AG04450 (cell line): ENCODE measurements at regions not wholly inside any gene's neighbourhood (a gene's known extent, or its start where the extent isn't known, plus 50 kb on each side); places are given as distances from the start of the nearest gene placed in this dataset.

ENCODE experiments used
- CTCF ChIA-PET: fragments of 300-600, 350-600 bp; formaldehyde crosslinking; extraction: SDS; loops from one replicate; lab custom pipeline; 2022; ENCODE audit warnings: antibody characterized with exemption, inconsistent platforms; lab: Charles Lee
- POLR2A ChIA-PET: fragments of 350-600 bp; formaldehyde crosslinking; extraction: SDS; loops from one replicate; lab custom pipeline; 2021; ENCODE audit warnings: antibody characterized with exemption, inconsistent platforms; lab: Yijun Ruan, JAX
- DNase-seq: peaks from one replicate; pipeline ENCODE4 v3.0.0-alpha.2; 2011; ENCODE audit warnings: low read depth, low spot score
- H3K27ac ChIP-seq: one replicate; pipeline ENCODE4 v1.5.1; 2012; ENCODE audit warnings: low read depth, low read length, control low read depth
- H3K27me3 ChIP-seq: one replicate; pipeline ENCODE4 v1.6.0; 2012; ENCODE audit warnings: low read length; ENCODE audit not compliant: control insufficient read depth, insufficient read depth
- H3K4me3 ChIP-seq: 2 replicates; pipeline ENCODE4 v1.5.1; 2011; ENCODE audit warnings: mild to moderate bottlenecking, low read depth, low read length, control low read depth
- H3K9me3 ChIP-seq: 2 replicates; pipeline ENCODE4 v1.5.1; 2012; ENCODE audit warnings: low read length; ENCODE audit not compliant: control insufficient read depth, insufficient read depth
- TF ChIP-seq, protein P1 (sequence below): IDR thresholded peaks from 2 replicates; pipeline ENCODE4 v1.5.1; 2011; ENCODE audit warnings: low read depth, low read length, control low read depth, inconsistent platforms

- ChIA-PET POLR2A (no interaction called here), CTCF (no interaction called here)
- Histone ChIP-seq H3K9me3 (peaks cover 5% of the 10 kb centered on the region; the same call in 1 of the 2 replicates), H3K4me3 (no peak overlapping the region), H3K27ac (no peak overlapping the region), H3K27me3 (peaks cover 24% of the 10 kb centered on the region)
- no peak for DNase-seq
- TF ChIP-seq, protein P1, sequence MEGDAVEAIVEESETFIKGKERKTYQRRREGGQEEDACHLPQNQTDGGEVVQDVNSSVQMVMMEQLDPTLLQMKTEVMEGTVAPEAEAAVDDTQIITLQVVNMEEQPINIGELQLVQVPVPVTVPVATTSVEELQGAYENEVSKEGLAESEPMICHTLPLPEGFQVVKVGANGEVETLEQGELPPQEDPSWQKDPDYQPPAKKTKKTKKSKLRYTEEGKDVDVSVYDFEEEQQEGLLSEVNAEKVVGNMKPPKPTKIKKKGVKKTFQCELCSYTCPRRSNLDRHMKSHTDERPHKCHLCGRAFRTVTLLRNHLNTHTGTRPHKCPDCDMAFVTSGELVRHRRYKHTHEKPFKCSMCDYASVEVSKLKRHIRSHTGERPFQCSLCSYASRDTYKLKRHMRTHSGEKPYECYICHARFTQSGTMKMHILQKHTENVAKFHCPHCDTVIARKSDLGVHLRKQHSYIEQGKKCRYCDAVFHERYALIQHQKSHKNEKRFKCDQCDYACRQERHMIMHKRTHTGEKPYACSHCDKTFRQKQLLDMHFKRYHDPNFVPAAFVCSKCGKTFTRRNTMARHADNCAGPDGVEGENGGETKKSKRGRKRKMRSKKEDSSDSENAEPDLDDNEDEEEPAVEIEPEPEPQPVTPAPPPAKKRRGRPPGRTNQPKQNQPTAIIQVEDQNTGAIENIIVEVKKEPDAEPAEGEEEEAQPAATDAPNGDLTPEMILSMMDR = no peak
These were observed 223.2 kb upstream of the RTL1 start for GRCh38 chr14:101126731-101127130.

DNA sequence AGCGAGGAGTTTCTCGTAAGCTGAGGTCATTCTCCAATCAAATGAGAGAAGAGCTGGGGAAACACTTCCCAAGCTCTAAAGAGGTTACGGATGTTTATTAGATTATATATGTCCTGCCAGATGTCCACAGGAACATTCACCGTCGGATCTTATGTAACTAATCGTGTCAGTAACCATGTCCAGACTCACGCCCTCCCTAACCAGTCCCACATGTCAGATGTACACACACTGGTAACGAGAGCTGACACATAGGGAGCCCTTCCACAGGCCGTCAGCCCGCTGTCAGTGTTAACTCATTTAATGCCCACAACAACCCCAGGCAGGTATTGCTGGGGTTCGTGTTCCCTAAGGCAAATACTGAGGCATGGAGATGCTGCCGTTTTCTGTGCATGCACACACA, 223.7 kb upstream of the RTL1 start:
- no peak overlapping the region for H3K4me3 ChIP-seq
- POLR2A ChIA-PET = no interaction called here
- TF ChIP-seq, protein P1 = no peak
- no peak for DNase-seq
- no peak overlapping the region for H3K27ac ChIP-seq
- CTCF ChIA-PET = no interaction called here
- peaks cover 5% of the 10 kb centered on the region; the same call in 1 of the 2 replicates for H3K9me3 ChIP-seq
- peaks cover 26% of the 10 kb centered on the region for H3K27me3 ChIP-seq

DNA sequence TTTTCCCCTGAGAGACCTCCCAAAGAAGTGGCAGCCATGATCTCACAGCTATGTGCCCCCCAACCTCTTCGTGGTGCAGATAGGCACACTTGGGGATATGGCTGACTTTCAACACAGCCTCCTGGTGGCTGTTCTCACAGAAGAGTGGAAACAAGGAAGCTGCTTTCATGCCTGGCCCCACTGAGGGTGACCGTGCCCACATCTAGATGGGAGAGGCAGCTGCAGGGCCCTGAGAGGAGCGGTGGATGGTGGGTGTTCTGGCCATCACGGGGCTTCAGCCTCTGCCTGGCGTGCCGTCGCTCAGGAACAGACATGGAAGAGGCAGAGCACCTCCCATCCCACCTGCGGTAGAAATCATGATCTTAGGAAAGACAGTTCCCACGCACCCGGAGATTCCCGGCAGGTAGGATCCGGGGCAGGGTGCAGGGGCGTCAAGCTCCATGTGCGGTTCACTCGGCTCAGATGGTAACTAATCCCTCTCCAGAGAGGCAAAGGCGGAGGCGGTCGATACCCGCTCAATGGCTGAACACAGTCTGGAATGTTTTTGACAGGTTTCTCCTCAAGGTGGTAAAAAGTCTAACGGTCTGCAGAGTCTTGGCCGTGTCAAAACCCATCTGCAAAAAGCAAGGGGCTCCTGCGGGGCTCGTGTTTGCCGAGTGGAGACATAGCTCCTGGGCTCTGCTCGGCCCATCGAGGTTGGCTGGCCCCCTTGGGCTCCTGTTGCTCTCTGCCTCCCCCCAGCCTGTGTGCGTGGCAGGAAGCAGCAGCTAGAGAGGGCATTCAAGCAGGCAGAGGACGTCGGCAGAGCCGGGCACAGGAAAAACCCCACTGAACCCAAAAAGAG, 225.2 kb upstream of the RTL1 start:
- Histone ChIP-seq H3K4me3 (no peak overlapping the region), H3K27me3 (peaks cover 26% of the 10 kb centered on the region), H3K9me3 (peaks cover 5% of the 10 kb centered on the region; the same call in 1 of the 2 replicates), H3K27ac (no peak overlapping the region)
- ChIA-PET CTCF (no interaction called here), POLR2A (no interaction called here)
- TF ChIP-seq, protein P1 = no peak
- no peak for DNase-seq

DNA sequence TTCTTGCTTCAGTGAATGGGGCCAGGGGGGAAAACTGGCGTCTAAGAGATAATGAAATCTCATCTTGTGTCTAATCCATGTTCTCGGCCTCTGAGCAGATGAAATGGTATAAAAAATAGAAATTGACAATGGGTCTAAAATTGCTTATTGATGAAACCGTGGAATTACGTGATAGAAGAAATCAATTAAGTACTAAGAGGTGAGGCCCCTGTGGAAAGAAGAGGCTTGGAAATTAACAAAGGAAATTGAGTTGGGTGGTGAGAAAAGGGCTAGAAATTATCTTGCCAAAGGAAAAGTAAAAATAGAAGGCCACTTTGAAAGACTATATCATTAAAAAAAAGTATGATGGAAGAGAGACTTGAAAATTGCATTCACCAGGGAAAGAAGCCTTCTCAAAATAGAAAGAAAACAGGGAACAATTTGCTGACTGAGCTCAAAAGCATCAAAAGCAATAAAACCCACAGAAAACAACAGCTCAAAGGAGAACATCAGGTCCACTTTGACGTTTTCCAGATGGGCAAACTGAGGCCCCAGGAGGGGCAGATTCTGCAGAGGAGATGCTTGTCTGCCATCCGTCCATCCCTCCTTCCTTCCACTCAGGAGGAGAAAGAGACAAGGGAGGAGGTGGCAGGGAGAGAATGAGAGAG, 226.1 kb upstream of the RTL1 start:
- ChIA-PET POLR2A (no interaction called here), CTCF (no interaction called here)
- peaks cover 9% of the 10 kb centered on the region; the same call in 1 of the 2 replicates for H3K9me3 ChIP-seq
- peaks cover 26% of the 10 kb centered on the region for H3K27me3 ChIP-seq
- TF ChIP-seq, protein P1 = no peak
- no peak overlapping the region for H3K4me3 ChIP-seq
- H3K27ac ChIP-seq = no peak overlapping the region
- DNase-seq = no peak

GRCh38 chr14:101130861-101131260, 227.3 kb upstream of the RTL1 start:
- ChIA-PET CTCF (no interaction called here), POLR2A (no interaction called here)
- TF ChIP-seq, protein P1 = no peak
- no peak overlapping the region for H3K4me3 ChIP-seq
- peaks cover 25% of the 10 kb centered on the region for H3K27me3 ChIP-seq
- peaks cover 7% of the 10 kb centered on the region; the same call in 1 of the 2 replicates for H3K9me3 ChIP-seq
- no peak for DNase-seq
- no peak overlapping the region for H3K27ac ChIP-seq
